Stimulated activated CD8-positive, alpha-beta memory T cell treated with anti-CD3 and anti-CD28 coated beads, Interleukin-15, amount 100 ng/mL, for 24 hours (primary cell): ENCODE measurements at regions not wholly inside any gene's neighbourhood (a gene's known extent, or its start where the extent isn't known, plus 50 kb on each side); places are given as distances from the start of the nearest gene placed in this dataset.
"Not testable (repeated sequence)": the region's sequence is repeated elsewhere in the genome, so short reads cannot be mapped to it uniquely, and the experiment has no call there.

Experiments
- DNase-seq: peaks from one replicate; pipeline ENCODE4 v3.0.0-alpha.2; 2020; ENCODE audit warnings: low read depth

DNA sequence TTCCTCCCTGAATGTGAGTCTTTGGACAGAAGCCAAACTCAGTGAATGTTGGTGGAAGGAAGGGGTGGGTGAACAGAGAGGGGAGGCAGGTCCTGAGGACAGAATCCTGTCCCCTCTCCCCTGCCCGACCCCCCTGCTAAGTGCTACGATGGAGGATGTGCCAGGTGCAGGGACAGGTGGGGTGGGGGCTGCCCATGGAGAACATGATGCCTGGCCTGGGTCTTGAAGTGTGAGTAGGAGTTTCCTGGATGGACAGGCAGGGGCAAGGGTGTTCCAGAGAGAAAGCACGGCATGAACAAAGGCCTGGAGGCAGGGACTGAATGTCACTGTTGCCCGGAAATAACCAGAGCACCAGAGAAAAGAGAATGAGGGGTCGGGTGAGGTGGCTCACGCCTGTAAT is 445.1 kb downstream of the PTPRU start:
- not testable (repeated sequence) for DNase-seq

DNA sequence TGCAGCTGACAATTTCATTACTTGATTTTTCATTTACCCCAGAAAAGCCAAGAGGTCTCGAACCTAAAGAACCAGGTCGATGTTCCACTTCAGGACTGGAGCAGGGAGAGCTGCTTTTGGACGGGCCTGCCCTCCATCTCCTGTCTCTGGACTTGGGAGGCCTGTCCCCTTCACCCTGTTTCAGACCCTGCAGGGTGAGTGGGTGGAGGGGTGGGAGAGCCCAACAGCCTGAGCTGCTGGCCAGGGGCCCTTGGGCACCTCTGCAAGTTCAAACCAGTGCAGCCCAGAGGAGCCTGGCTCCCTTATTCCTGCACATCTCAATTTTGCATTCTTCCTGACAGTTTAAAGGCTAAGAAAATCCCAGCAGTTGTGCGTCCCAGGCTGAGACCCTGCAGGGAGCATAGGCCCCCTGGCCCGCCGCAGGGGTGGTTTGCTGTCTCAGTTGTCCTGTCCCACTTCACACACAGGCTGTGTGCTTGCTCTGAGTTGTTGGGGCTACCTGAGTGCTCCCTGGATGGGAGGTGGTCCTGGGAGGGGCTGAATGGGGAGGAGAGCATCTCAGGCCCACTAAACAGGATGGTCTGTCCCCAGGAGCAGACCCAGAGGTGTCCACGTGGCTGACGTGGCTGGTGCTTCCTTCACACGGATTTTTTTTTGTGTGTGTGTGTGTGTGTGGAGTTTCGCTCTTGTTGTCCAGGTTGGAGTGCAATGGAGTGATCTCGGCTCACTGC is 443.7 kb downstream of the PTPRU start:
- no peak for DNase-seq

DNA sequence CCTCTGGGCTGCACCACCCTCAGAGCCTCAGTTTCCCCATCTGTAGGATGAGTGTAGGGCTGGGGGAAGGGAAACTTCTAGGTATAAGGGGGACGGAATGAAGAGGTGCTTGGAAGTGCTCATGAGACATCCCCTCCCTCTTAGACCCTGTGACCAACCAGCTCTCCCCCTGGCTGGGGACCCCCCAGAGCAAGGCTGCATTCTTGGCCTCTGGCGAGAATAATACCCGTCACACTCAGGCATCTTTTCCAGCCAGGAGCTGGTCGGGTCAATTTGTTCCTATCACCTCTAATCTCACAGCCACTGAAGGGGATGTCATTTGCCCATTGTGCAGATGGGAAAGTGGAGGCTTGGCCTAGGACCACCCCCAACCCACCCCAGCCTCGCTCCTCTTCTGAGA is 443.0 kb downstream of the PTPRU start:
- no peak for DNase-seq

DNA sequence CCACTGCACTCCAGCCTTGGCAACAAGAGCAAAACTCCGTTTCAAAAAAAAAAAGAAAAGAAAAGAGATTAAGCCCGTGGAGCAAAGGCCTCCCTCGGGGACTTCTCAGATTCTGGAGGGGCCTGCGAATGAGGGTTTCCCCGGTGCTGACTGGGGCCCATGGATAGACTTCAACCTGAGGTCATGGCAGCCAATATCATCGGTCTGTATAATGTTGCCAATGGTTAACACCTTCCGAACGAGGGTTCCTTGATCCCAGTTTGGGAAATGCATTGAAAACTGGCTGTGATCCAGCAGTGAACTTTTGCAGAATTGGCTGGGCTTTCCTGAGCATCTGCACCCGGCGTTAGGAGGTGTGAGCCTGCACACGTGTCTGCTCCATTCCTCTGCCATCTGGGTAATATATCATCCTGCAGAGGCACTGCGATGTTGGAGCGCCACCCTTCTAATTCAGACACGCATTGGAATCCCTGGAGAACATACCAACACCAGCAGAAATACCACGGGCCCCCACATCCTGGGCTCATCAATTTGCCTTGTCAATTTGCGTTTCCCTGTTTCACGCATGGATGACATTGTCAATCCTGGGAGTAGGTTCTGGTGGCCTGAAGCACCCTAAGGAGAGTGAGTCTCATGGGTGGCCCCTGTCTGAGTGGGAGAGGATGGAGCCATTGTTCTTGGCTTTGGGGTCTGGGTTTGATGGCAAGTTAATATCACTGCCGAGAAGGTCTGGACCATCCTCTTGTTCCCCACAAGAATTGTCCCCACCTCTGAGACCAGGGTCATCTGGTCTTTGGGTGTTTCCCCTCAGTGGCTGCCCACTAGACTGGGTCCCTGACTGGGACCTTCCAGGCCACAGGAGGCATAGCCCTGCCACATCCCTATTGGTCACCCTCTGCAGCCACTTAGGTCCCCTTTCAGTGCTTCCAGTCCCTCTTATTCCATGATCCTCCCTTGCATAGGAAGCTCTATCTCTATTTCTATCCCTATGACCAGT is 441.0 kb downstream of the PTPRU start:
- no peak for DNase-seq

DNA sequence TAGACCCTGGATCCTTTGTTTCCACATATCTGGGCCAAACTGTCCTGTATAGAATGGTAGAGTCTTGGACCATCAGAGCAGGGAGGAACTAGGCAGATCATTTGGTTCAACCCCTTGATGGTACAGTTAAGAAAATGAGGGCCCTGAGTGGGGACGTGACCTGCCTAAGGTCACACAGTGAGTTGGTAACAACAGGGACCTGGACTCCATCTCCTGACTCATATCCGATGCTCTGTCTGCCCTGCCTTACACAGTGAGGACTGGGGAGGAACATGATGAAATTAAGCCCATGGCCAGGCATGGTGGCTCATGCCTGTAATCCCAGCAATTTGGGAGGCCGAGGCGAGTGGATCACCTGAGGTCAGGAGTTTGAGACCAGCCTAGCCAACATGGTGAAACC is 440.2 kb downstream of the PTPRU start:
- DNase-seq: no peak

DNA sequence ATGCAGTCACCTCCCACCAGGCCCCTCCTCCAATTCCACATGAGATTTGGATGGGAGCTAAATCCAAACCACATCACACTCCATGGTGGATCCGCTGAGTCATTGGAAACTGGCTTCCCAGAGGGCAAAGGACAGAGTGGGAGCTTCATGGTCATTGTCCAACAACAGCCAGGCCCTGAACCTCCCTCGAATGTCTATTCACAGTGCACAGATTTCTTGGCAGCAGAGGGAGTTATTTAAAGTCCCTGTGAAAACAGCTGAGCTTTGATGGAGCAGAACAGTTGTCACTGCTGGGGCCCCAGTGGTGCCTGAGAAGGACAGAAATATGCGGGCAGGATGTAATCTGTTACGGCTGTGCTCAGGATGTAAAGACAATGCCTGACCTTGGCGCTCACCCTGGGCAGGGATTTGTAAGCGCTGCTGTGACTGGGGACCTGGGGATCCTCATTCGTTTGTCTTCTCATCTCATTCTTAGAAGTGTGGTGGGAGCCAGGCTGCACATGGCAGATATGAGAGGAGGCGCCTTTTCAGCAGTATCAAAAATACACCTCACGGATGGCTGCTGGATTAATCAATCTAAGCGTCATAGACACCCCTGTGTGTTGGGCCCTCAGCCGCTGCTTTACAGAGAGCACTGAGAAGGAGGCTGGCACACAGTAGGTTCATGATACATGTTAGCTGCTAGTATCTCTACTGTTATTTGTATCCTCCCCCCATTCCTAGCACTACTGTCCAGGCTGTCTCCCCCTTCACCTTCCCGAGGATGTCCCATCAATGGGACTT is 439.4 kb downstream of the PTPRU start:
- no peak for DNase-seq

DNA sequence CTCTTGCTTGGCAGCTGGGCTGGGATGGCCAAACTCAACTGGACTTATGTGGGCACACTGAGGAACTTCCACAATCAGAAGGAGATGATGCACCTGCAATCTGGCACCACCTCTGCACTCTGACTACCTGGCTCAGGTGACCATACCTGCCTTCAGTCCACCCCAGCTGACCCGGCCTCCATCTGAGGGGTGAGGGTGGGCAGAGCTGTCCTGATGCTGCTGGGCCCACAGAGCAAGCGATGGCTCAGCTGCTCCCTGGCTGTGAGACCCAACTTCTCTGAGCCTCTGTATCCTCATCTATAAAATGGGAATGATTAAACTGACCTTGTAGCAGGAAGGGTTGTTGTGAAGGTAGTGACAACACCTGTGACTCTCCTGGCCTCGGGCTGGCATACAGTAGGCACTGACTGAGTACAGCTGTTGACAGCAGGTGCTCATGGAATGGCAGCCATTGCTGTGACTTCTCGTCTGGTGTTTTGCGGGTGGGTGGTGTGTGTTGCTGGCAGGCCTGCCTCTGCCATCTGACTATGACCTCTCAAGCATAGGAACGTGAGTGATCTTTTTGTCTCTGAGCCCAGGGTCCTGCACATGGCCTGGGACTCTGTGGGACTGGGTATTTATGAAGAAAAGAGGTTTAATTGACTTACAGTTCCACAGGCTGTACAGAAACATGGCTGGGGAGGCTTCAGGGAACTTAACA is 438.5 kb downstream of the PTPRU start:
- DNase-seq: no peak

DNA sequence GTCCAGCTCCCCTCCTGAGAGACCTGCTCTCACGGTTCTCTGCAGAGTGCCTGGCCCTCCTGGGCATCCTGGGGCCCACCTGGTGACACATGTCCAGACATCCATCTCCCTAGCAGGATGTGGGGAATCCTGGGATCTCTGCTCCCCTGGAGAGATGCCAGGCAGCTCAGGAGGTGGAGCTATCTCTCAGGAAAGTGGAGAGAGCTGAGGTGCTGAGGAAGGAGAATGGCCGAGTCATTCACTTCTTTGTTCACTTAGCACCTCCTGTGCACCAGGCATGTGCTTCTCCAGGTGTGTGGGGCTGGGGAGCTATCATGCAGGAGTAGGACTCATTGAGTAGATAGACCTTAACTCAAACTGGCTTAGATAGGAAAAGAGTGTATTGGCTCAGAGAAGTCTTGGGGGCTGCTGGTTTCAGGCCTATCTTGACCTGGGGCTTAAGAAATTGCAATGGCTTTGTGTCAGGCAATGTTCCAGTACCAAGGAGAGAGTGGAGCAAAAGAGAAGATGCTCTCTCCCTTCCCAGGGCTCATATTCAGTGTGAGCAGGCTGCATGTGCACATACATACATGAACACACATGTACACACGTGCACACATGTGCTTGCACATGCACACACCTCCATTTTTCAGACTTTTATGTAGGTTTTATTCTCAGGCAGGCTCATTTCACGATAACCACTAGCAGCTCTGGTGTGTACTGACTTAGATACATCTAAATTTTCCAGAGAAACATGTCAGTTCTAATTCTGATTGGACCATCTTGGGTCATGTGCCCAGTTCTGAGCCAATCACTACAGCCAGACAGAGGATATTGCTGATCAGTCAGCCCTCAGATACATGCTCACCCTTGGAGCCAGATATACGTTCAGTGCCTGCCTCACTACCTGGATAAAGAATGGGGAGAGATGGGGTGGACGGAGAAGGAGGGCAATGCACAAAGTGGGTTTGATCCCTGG is 437.6 kb downstream of the PTPRU start:
- DNase-seq: no peak

DNA sequence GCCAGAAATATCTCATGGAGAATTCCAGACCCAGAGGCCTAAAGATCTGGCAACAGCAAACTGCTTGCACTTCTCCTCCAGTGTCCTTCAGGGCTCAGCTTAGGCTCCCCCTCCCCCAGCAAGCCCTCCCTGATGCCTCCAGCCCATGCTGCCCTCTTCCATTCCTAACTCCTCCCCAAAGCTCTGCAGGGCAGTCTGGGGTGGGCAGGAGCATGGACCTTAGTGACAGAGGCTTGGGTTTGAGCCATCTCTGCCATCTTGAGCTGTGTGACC is 436.8 kb downstream of the PTPRU start:
- DNase-seq: no peak

DNA sequence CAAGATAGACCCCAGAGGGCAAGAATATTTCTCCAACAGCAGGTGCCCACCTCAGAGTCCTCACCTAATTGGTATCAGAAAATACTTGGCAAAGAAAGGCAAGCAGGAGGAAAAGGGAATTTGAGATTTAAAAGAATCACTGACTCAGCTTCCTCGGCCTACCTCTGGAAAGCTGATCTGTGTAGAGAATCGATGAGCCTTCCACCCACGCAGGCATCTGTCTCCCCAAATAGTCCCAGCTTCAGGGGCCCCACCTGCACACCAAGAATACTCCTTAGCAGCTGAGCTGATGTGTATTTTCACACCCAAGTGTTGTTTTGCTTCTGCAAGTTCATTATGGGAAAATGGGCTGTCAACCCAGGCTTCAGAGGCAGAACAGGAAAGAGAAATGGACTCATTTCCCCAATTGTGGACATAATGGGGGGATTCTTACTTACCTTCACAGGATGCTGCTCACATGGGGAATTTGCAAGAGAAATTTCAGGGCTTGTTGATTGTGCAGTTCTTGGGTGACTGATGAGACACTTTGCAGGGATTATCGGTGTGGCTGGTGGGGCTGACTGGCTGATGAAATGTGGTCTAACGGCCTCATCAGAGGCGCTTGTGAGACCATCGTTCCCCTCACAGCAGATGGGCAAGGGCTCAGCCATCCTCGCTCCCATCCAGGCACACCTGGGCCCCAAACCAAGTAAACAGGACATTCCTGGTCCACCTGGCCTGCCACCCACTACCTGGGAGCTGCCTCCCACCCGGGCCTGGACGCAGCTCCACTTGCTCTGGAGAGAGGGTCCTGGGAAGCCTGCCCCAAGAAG is 436.3 kb downstream of the PTPRU start:
- DNase-seq: no peak

DNA sequence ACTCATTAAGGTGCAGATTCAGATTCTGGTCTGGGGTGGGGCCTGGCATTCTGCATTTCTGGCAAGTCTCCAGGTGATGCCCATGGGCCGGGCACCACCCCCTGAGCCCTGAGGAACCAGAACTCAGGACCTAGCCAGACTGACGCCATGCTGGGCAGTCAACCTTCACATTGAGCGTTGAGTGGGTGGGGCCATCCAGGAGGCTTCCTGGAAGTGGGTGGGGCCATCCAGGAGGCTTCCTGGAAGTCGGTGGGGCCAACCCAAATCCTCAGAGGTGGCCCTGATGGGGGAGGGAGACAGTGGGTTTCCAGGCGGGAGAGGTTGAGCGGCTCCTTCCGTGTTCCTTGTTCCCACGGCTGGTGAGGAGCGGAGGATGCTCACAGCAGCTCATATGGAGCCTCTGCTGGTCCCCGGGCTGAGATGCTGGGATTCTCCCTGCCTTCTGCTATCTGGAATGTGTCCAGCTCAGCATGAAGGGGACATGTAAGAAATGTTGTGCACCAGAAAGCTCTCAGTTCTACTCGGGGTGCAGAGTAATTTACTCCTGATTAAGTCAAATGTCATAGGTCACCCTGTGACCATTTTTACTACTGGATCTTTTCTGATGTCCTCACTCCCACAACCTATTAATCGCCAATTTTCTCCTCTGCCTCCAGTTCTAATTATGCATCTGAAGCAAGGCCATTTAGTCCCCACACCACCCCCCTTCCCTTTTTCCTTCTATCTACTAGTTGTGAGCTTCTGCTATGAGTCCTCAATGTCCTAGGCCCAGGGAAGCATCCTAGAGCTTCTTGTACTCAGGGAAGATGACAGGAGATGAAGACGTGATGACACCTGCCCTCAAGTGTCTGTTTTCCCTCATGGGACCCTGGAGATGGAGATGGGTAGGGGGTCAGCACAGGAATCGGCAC is 435.4 kb downstream of the PTPRU start:
- DNase-seq: no peak

DNA sequence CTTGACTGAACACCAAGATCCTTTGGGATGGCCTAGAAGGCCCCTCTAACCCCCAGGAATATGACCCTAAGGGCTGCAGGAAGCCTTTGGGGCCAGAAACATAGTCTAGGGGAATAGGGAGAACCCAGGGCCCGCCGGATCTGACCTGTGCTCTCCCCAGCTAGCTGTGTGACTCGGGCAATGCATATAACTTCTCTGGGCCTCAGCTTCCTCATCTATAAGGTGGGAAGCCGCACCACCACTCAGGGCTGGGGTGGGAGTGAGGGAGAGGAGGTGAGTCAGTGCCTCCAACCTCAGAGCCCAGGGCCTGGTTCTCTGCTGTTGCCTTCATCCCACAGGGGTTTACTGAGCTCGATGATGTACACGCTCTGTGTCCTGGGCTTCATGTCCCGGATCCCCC is 434.4 kb downstream of the PTPRU start:
- DNase-seq: no peak

DNA sequence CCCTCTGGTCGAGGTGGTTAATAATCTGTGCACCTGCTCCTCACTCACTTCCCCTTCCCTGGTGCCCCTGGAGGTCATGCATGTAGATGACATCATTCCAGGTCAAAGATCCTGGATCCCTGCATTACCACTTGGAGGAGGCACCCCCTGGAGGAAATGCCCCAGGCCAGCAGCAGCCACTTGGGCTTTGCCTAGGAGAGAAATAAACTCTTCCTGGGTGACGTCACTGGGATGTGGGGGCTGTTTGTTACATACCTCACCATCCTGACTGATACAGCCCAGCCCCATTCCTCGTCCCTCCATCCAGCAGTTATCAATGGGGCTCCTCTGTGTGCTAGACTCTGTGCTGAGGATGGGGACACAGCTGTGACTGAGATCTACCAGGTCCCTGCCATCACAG is 433.6 kb downstream of the PTPRU start:
- no peak for DNase-seq

DNA sequence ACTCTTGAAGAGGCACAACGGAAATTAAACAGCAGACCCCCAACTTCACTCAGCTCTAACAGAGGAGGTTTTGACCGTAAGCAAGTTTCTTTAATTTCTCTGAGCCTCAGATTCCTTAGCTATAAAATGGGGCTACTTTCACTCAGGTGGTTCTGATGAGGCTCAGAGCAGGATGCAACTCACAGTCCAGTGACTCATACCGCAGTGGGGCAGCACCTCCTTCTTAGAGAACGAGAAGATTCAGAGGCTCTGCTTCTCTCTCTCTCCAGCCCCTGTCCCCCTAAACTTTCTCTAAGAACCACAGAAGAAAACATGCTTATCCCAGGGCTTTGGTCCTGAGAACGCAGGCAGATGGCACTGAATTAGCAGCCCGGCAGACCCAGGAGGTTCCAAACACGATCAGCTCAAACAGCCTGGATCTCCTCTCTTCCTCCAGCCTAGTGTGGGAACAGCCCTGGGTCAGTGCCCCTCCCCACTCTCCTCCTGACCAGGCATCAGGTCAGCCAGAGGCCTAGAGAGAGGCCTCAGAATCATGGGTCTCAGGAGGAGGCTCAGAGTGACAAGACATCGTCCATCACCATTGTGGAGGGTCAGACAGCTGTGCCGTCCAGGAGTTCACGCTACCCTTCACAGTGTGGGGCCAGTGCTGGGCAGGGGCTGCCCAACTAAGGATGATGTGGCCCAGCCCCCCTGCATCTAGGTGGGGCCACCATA is 433.0 kb downstream of the PTPRU start:
- DNase-seq: no peak

DNA sequence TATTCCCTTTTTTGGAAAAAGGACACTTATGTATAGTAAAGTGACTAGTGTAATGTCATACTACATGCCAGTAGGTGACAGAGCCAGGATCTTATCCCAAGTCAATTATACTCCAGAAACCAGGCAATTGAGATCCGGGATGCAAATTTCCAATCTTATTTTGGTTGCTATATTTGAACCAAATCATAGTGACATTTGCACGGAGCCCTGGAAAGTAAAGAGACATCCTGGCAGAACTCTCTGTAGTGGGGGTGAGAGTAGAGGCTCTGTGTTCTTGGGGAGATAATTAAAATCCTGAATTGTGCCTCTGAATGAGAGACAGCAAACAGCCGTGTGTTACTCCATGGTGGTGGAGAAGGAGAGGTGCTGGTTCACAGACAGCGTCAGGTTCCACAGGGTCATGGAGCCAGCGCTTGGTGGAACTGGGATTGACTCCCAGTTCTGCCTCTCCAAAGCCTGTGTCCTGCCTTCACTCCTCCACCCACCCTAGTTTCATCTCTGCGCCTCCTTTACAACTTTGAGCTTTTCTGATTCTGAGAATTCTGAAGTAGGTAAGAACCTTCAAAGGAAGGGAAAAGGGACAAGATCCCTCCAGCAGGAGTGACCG is 432.3 kb downstream of the PTPRU start:
- no peak for DNase-seq

DNA sequence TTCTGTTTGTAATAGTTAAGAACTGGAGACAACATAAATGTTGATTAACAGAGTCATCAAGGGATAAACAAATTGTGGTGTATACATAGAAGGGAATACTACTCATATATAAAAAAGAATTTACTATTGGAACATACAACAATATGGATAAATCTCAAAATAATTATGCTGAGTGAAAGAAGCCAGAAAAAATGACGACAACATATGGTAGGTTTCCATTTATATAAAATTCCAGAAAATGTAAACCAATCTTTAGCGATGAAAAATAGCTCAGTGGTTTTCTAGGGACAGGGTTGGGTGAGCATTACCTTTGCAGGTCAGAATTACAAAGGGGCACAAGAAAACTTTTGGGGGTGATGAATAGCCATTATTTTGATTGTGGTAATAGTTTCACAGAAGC is 431.6 kb downstream of the PTPRU start:
- DNase-seq: no peak

DNA sequence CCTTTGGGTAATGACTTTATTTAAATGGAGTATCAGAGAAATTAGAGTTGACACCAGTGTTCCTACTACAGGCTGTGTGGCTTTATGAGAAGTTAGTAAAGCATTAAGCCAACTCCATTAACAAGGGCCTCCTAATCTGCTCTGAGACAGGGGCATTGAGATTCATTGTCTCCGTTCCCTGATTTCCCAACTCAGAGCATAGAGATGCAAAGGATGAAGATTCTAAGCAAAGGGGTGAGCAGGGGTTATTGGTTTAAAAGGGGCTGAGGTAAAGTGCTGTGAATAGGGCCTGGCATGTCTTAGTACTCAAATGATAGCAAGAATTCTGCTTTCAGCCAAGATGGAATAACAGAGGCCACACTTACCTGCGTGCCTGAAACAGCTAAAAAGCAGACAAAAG is 428.4 kb downstream of the PTPRU start:
- no peak for DNase-seq

DNA sequence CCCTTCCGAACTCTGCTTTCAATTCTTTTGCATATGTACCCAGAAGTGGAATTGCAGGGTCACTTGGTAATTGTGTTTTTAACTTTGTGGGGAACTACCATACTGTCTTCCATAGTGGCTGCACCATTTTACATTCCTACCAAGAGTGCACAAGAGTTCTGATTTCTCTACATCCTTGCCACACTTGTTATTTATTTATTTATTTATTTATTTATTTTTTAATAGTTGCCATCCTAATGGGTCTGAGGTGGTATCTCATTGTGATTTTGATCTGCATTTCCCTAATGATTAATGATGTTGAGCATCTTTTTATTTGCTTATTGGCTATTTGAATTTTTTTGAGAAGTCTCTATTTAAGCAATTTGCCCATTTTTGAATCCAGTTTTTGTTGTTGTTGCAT is 422.4 kb downstream of the PTPRU start:
- no peak for DNase-seq
